ENCODE measurements at regions not wholly inside any gene's neighbourhood (a gene's known extent, or its start where the extent isn't known, plus 50 kb on each side); places are given as distances from the start of the nearest gene placed in this dataset.

DNA sequence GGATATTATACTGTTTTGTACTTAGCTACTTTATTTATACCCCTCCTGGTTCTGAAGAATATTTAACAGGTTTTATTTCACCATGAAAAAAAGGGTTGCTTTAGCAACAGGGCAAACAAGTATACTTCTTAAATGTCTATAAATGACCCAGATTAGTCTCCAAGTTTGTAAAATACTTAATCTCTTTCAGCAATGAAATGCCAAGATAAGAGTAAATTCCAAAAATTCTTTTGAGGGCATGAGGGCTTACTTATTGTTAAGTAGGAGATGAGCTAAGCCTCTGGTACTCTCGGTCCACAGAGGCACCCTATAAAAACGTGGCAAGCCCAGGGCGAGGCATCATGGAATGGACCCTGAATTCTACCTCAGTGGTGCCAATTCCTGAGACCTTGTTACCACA is 264.8 kb upstream of the NSMCE3 start:
- dilution Hi-C loops (cut with HindIII; ENCODE audit: low sequenced_read_pairs, unreplicated experiment) (no loop called here), in situ Hi-C loops (cut with MboI; ENCODE audit: low sequenced_read_pairs) (no loop called here), intact Hi-C loops (cut with micrococcal nuclease) (no loop called here)
- H3K56ac ChIP-seq (ENCODE audit: extremely low read depth, insufficient read depth, low read length) = no peak overlapping the region
- no peak overlapping the region for H3K9ac ChIP-seq (ENCODE audit: low read depth, low read length)
- H4K20me1 ChIP-seq (ENCODE audit: insufficient read depth, low read length) = no peaks in the 10 kb centered on the region
- no peaks in the 10 kb centered on the region for H3K9me3 ChIP-seq (ENCODE audit: control insufficient read depth, insufficient read depth, low read length)
- WGBS, 2 experiments (ENCODE audit: extremely low coverage in 2 of 2, insufficient read length in 1 of 2) = no CpG with 5 or more reads among the region's 3 CpGs
- no TSS peak for BruUV-seq (replicated peaks)
- no peak overlapping the region for H3K14ac ChIP-seq (replicated peaks; ENCODE audit: low read depth, low read length)
- no peaks in the 10 kb centered on the region for H3K36me3 ChIP-seq (ENCODE audit: control insufficient read depth, insufficient read depth, low read length)
- H2BK5ac ChIP-seq (ENCODE audit: low read depth, low read length, poor library complexity, severe bottlenecking) = no peak overlapping the region
- no peak overlapping the region for H2AK9ac ChIP-seq (replicated peaks; ENCODE audit: low read depth, low read length, poor library complexity)
- H3K27ac ChIP-seq (ENCODE audit: insufficient read depth, low read length) = no peak overlapping the region
- TF ChIP-seq MAFK (IDR thresholded peaks at IDR 0.05; ENCODE audit: low read depth, low read length) (no peak), RAD21 (IDR thresholded peaks at IDR 0.05; ENCODE audit: low read length) (no peak), POLR2A (IDR thresholded peaks at IDR 0.05; ENCODE audit: low read depth, low read length) (no peak), MXI1 (IDR thresholded peaks at IDR 0.05; ENCODE audit: borderline replicate concordance, low read depth, low read length) (no peak), RFX5 (IDR thresholded peaks at IDR 0.05; ENCODE audit: low read depth, low read length) (no peak)
- TF ChIP-seq, protein P1, sequence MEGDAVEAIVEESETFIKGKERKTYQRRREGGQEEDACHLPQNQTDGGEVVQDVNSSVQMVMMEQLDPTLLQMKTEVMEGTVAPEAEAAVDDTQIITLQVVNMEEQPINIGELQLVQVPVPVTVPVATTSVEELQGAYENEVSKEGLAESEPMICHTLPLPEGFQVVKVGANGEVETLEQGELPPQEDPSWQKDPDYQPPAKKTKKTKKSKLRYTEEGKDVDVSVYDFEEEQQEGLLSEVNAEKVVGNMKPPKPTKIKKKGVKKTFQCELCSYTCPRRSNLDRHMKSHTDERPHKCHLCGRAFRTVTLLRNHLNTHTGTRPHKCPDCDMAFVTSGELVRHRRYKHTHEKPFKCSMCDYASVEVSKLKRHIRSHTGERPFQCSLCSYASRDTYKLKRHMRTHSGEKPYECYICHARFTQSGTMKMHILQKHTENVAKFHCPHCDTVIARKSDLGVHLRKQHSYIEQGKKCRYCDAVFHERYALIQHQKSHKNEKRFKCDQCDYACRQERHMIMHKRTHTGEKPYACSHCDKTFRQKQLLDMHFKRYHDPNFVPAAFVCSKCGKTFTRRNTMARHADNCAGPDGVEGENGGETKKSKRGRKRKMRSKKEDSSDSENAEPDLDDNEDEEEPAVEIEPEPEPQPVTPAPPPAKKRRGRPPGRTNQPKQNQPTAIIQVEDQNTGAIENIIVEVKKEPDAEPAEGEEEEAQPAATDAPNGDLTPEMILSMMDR (conservative IDR thresholded peaks at IDR 0.05; ENCODE audit: low read depth, low read length) = no peak
- no peak for ATAC-seq (ENCODE audit: low read depth)
- no peak overlapping the region for H2BK15ac ChIP-seq (ENCODE audit: low read depth, low read length)
- no peak overlapping the region for H3K18ac ChIP-seq (ENCODE audit: low read depth, low read length)
- H3K4me1 ChIP-seq (ENCODE audit: control insufficient read depth, insufficient read depth, low read length) = no peaks in the 10 kb centered on the region
- H3K27me3 ChIP-seq (ENCODE audit: control insufficient read depth, insufficient read depth, low read length) = no peaks in the 10 kb centered on the region
- no peak overlapping the region for H3K4me2 ChIP-seq (ENCODE audit: low read depth, low read length)
- no peak overlapping the region for H4K91ac ChIP-seq (ENCODE audit: insufficient read depth, low read depth, low read length)
- H3K4me3 ChIP-seq (ENCODE audit: insufficient read depth, low read depth, low read length) = no peak overlapping the region
- no peak for DNase-seq
- no peak overlapping the region for H2BK20ac ChIP-seq (ENCODE audit: low read depth, low read length)
- CTCF ChIA-PET = no interaction called here
- H4K8ac ChIP-seq (ENCODE audit: low read depth in 2 of 2, low read length in 2 of 2) = no peak overlapping the region
- H3K79me1 ChIP-seq (ENCODE audit: low read depth in 1 of 2, low read length in 2 of 2) = no peaks in the 10 kb centered on the region
- H2AK5ac ChIP-seq (ENCODE audit: low read depth, low read length) = no peak overlapping the region
- no peak overlapping the region for H3K4ac ChIP-seq (ENCODE audit: low read depth, low read length)
- POLR2A ChIA-PET (ENCODE audit: unreplicated experiment) = no interaction called here
- H2AFZ ChIP-seq (replicated peaks; ENCODE audit: low read length, poor library complexity) = no peak overlapping the region
- H3K9me1 ChIP-seq (ENCODE audit: insufficient read depth, low read length) = no peaks in the 10 kb centered on the region
- no peak overlapping the region for H4K5ac ChIP-seq (ENCODE audit: low read depth, low read length)
- no peak overlapping the region for H2BK120ac ChIP-seq (ENCODE audit: low read depth, low read length)
- no peak overlapping the region for H3K23ac ChIP-seq (ENCODE audit: low read depth, low read length)
